Retinal pigment epithelial cell (primary cell): ENCODE measurements at regions not wholly inside any gene's neighbourhood (a gene's known extent, or its start where the extent isn't known, plus 50 kb on each side); places are given as distances from the start of the nearest gene placed in this dataset.

Source experiments
- DNase-seq: peaks from one replicate; pipeline ENCODE4 v3.0.0-alpha.2; 2010; ENCODE audit warnings: low read depth
- H3K4me3 ChIP-seq: 2 replicates; pipeline ENCODE4 v1.5.1; 2011; ENCODE audit warnings: mild to moderate bottlenecking, low read length, control low read depth, moderate library complexity
- CTCF ChIP-seq: conservative IDR thresholded peaks from 2 replicates; pipeline ENCODE4 v1.5.1; 2011; ENCODE audit warnings: low read depth, low read length, control low read depth, inconsistent platforms

- H3K4me3 ChIP-seq: no peak overlapping the region
- TF ChIP-seq CTCF: no peak
- DNase-seq: no peak
Observed at GRCh38 chr12:91590966-91591638, 408.5 kb upstream of the DCN start.

GRCh38 chr12:91588874-91589454 lies 406.3 kb upstream of the DCN start:
- H3K4me3 ChIP-seq: no peak overlapping the region
- no peak for TF ChIP-seq CTCF
- DNase-seq: no peak

- no peak overlapping the region for H3K4me3 ChIP-seq
- TF ChIP-seq CTCF: no peak
- DNase-seq: no peak
Observed at GRCh38 chr12:91586015-91586414, 403.4 kb upstream of the DCN start.

- no peak for TF ChIP-seq CTCF
- no peak for DNase-seq
- H3K4me3 ChIP-seq: no peak overlapping the region
Observed at GRCh38 chr12:91582811-91583210, 400.2 kb upstream of the DCN start.

- no peak for TF ChIP-seq CTCF
- no peak for DNase-seq
- H3K4me3 ChIP-seq: no peak overlapping the region
Observed at GRCh38 chr12:91579516-91580263, 397.1 kb upstream of the DCN start.

GRCh38 chr12:91577586-91578539 lies 395.2 kb upstream of the DCN start:
- peak overlapping the region; percentile 2 for H3K4me3 ChIP-seq
- no peak for DNase-seq
- TF ChIP-seq CTCF: peak; percentile 38
